GM12892 (cell line): ENCODE measurements at regions not wholly inside any gene's neighbourhood (a gene's known extent, or its start where the extent isn't known, plus 50 kb on each side); places are given as distances from the start of the nearest gene placed in this dataset.

Experiments used
- POLR2A ChIP-seq: IDR thresholded peaks from 2 replicates; pipeline ENCODE4 v1.6.1; 2011; ENCODE audit warnings: low read depth, low read length, control low read depth
- POLR2AphosphoS5 ChIP-seq: IDR thresholded peaks from 2 replicates; pipeline ENCODE4 v1.6.1; 2011; ENCODE audit warnings: low read depth, low read length, control low read depth
- TAF1 ChIP-seq: IDR thresholded peaks from 2 replicates; pipeline ENCODE4 v1.6.1; 2011; ENCODE audit warnings: low read depth, mild to moderate bottlenecking, control low read depth, low read length, borderline replicate concordance

- TF ChIP-seq POLR2A (no peak), POLR2AphosphoS5 (no peak), TAF1 (no peak)
Measured at GRCh38 chr9:82882138-82882537, 180.8 kb downstream of the RASEF start.
